B cell (primary cell): ENCODE measurements at regions not wholly inside any gene's neighbourhood (a gene's known extent, or its start where the extent isn't known, plus 50 kb on each side); places are given as distances from the start of the nearest gene placed in this dataset.

Experiments
- CTCF ChIP-seq: fragments of 200-600 bp; IDR thresholded peaks from one replicate; pipeline ENCODE4 v1.8.0; 2022; ENCODE audit warnings: antibody characterized with exemption, mild to moderate bottlenecking
- EZH2 ChIP-seq: IDR thresholded peaks from 2 replicates; pipeline ENCODE4 v1.6.1; 2012; ENCODE audit warnings: borderline replicate concordance, low read depth, mild to moderate bottlenecking, moderate library complexity, low read length; ENCODE audit not compliant: insufficient read depth, poor library complexity, severe bottlenecking

- TF ChIP-seq CTCF: no peak
- TF ChIP-seq EZH2: no peak
Measured at GRCh38 chr4:63440236-63440635, 969.0 kb downstream of the TECRL start.
